ENCODE measurements at regions not wholly inside any gene's neighbourhood (a gene's known extent, or its start where the extent isn't known, plus 50 kb on each side); places are given as distances from the start of the nearest gene placed in this dataset.
"Not testable (repeated sequence)": the region's sequence is repeated elsewhere in the genome, so short reads cannot be mapped to it uniquely, and the experiment has no call there.

DNA sequence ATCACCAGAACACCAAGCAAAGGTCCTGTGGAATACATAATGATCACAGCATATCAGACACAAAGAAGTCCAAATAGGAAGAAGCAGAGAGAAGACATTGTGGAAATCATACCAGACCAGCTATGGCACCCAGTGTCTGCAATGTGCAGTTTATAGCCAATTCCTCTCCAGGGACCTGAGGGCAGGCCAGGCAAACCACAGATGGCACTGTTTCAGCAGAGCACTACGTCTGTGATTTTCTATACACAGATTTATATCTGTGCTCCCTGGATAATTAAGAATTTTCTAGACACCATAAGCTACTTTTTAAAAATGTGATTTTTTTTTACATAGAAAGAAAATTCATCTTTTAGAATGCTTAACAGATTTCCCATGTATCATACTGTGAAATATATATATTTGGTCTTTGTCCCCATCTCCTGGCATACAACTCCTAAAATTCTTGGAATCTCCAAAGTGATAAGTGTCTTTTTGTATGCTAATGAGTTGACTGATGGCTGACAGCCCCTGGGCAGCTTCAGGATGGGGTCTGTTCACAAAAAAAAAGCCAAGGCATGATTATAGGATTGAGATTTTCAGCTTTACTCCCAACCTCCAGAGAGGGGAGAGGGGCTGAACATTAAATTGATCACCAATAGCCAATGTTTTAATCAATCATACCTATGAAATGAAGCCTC is 498.1 kb downstream of the SIPA1L2 start:
- no peak for DNase-seq (ENCODE audit: low spot score)

DNA sequence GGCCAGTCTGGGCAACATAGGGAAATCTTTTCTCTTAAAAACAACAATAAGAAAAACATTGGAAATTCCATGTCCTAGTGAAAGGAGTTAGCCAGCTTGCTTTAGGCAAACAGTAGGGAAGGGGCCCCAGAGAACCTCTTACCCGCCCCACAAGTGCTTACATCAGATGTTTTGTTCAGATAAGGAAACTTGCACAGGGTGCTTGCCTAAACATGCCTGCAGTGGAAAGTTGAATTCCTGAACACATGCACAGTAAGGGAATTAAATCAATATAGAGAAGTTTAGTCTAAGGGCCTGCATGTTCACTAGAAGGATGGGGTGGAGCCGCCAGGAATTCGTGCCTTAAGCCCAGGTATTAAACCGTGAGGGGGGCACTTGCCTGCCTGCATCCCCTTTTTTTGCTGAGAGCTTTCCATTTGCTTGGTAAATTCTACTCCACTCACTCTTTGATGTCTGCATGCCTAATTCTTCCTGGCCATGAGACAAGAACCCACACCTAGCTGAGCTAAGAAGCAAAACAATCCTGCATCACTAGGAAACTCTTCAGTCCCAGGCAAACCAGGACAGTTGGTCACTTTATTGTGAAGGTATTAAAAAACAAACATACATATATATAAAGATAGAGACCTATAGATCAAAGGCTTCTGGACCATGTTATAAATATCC is 499.0 kb downstream of the SIPA1L2 start:
- no peak for DNase-seq (ENCODE audit: low spot score)

DNA sequence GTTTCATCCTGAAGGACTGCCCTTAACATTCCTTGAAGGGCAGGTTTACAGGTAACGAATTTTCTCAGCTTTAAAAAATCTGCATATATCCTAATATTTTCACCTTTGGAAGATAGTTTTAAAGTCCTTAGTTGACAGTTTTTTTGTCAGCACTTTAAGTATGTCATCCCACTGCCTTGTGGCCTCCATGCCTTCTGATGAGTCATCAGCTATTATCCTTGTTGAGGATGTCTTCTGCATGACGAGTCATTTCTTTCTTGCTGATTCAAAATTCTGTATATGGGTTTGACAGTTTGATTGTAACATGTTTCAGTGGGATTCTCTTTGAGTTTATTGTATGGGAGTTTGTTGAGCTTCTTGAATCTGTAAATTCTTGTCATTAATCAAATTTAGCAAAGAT is 500.6 kb downstream of the DISC1 start:
- DNase-seq (ENCODE audit: low spot score), result no peak

DNA sequence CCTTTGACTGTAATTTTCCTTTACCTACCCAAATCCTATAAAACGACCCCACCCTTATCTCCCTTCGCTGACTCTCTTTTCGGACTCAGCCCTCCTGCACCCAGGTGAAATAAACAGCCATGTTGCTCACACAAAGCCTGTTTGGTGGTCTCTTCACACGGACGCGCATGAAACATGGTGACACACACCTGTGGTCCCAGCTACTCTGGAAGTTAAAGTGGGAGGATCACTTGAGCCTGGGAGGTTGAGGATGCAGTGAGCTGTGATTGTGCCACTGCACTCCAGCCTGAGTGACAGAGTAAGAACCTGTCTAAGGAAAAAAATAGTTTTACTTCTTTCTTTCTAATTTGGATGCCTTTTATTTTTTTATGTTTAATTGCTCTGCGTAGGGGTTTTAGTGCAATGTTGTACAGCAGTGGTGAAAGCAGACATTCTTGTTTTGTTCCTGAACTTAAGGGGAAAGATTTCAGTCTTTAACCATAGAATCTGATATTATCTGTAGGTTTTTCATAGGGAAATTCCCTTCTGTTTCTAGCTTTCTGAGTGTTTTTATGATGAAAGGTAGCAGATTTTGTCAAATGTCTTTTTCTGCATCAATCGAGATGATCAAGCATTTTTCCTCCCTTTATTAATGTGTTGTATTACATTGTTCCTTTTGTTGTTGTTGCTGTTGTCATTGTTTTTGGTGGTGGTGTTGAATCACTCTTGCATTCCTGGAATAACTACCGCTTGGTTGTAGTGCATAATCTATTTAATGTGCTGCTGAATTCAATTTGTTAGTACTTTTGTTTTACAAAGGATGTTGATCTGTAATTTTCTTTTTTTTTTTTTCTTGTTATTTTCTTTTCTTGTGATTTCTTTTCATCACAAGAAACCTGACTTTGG is 497.4 kb downstream of the DISC1 start:
- no peak for DNase-seq (ENCODE audit: low spot score)

DNA sequence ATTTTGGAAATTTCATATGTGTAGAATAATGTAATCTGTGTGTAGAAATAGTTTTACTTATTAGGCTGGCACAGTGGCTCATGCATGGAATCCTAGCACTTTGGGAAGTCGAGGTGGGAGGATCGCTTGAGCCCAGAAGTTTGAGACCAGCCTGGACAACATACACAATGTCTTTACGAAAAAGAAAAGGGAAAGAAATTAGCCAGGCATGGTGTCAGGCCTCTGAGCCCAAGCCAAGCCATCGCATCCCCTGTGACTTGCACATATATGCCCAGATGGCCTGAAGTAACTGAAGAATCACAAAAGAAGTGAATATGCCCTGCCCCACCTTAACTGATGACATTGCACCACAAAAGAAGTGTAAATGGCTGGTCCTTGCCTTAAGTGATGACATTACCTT is 491.3 kb downstream of the DISC1 start:
- not testable (repeated sequence) for DNase-seq (ENCODE audit: low spot score)

DNA sequence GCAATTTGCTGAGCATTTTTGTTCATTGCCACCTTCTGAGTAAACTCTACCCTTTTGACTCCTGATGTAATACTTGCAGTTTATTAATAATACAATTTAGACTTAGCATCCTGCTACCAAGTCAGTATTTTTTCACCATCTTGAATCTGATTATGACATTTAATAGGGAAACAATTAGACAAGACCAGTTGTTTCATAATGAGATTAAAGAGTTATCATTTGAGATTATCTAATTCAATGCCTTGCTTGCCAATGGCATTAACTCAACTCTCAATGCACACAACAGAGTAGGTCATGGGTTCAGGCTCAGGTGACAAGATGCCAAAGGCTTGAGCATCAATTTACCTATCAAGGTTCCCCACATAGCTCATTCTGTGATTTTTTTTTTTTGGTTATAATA is 488.4 kb downstream of the DISC1 start:
- DNase-seq (ENCODE audit: low spot score), result no peak

DNA sequence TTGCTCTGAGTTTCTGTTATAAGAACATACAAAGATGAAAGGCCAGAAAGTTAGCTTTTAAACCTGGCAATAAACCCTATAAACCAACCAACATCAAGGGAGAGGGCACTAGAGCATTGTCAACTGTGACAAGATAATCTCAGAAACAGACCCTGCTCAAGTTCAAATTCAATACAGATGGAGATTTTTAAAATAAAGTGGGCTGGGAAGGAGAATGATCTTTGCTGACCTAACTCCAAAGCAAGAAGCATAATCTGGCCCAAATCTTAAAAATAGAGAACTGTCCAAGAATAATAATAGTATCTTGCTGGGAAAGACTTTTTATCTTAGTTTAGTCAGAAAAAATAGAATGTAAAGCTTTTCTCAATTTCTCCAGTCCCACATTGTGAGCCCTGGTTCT is 485.5 kb downstream of the DISC1 start:
- no peak for DNase-seq (ENCODE audit: low spot score)

DNA sequence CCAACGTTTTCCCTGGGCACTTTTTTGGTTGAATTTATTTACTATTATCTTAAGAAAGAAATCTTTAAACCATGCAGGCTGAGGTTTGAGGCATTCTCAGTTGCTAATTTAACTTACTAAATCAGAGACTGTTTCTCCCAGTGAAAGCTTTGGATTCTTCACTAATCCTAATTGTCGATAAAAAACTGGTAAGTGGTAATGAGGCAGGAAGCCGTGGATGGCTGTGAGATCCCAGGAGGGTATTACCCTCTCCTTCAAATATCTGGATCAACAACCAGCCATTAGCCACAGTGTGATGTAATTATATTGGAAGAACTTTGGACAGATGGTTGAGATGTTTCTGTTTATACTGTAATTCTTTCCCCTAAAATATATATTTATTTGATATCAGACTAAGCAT is 485.0 kb downstream of the DISC1 start:
- DNase-seq (ENCODE audit: low spot score), result no peak

DNA sequence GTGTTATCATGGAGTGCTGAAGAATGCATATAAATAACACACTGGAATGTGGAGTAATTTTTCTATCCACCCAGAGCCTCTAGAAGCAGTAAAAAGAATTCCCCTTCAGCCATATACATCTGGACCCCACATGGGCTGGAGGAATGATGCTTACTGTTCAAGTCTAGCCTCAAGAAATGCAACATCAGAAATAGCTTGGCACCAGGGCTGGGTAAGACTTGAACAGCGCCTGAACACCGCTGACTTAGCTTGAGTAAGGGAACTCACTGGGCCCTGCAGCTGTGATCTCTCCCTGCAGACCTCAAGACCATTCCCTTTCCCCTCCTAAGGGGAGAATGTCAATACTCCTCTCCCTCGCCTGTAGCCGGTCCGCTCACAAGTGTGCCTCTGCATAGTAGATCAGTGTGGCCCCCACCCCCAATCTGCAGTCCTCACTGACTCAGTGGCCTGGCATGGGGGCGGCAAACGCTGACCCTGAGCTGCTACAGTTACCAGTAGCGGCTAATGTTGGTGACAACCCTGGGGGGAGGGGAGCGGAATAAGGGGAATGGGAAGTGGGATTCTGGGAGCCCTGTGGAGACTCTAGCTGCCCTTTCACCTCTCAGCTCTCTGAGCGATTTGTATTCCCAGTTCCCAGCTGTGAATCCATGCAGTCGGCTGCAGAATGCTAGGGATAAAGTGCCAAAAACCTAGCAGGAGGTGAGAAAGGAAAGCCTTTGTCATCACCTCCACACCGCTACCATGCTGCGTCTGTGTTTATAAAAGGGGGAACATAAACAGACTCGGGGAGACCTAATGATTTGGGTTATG is 483.9 kb downstream of the DISC1 start:
- DNase-seq (ENCODE audit: low spot score), result no peak

DNA sequence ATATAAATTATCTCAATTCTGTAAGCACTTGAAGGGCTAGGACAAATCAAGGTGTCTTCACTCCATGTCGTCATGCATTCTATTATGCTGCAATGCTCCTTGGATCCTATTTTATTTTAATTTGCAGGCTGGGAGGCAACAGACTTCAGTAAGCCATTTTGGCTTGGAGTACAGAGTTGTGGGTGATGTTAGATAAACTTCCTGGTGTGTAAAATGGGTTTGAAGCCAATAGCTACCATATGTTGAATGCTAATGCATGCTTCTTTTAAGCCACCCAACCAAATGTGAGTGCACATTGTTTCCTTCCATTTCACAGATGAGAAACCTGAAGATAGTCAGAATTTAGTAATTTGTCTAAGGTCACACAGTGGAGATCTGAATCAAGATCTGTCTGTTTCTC is 482.8 kb downstream of the DISC1 start:
- DNase-seq (ENCODE audit: low spot score), result no peak

DNA sequence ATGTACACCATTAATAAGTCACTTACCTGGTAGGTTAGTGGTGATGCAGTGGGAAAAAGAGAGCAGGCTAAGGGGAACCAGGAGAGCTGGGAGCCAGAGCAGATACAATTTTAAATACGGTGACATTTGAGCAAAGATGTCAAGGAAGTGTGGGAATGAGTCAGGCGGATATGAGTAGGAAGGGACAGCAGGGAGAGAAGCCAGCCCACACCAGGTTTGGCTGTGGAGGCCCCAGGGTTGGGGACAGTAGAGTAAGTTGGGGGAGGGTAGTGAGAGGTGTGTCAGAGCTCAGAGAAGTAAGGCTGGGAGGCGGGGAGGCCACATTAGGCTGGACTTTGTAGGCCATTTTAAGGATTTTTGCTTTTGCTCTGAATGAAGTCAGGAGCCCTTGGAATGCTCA is 482.0 kb downstream of the DISC1 start:
- DNase-seq (ENCODE audit: low spot score), result no peak

DNA sequence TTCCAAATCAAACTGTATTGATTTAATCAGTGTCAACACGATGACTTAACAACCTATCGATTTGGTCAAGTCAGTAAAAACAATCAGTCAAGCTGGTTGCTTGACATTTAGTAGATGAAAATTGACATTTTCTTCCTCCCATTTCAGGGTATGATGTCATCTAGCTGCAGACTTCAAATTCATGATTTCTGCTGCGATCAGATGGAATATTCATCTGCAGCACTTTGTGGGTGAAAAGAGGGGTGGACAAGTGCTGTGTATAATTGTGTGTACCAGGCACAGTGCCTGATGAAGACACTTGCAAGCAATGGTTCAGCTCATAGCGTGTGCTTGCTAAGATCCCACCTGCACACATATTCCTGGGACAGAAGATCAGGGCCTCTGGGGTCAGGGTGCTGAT is 479.8 kb downstream of the DISC1 start:
- DNase-seq (ENCODE audit: low spot score), result no peak

DNA sequence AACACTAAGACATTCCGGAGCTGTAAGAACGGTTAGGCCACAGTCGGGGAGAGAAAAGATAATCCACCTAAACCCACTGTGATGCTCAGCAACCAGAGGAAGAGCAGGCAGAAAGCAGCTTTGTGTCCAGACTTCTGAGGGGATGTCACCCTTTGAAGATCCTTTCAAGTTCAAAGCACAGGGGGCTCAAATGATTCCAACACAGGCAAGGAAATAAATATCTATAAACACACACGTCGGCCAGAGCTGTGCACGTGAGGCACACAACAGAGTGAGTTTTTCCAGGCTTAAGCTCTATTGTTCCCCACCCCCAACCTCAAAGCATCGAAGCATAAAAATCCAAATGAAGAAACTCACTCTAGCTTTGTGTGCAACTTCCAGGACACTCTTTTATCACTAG is 479.0 kb downstream of the DISC1 start:
- DNase-seq (ENCODE audit: low spot score), result no peak

DNA sequence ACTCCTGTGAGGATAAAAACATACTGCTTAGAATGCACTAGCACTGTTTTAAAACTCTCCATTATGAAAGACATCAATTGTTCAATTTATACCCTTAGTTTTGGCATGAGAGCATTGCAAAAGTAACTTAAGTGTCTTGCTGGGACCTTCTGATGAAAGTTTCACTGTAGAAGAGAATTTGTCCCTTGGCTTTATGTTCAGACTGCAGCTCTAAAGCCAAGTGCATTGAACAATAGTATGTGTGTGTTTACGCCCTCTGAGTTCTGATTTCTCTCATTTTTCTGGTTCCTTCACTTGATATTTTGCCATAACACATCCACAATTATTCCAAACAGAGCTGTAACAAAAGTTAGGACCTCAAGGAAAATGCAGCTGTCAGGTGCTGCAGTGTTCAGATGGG is 474.6 kb downstream of the DISC1 start:
- no peak for DNase-seq (ENCODE audit: low spot score)

DNA sequence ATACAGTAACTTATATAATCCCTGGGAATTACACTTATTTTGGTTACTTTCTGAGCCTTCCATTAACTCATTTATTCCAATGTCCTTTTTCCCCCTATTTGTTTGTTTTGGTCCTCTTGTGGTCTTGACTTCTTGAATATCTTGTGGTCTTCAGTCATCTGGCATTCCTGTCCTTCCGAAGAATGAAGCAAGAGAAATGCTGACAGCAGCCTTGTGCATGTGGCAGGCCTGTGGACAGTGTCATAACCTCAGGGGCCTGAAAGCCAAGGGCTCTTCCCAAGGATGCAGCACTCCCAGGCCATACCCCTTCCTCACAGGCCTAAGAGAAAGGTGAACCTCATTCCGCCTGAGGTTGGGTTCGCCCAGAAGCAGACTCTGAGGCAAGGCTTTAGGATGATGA is 470.2 kb downstream of the DISC1 start:
- no peak for DNase-seq (ENCODE audit: low spot score)

Measured in CD4-positive, alpha-beta T cell treated with Interleukin-6 at 100 ng/mL for 8 hours (primary cell).